Gastroesophageal sphincter (tissue), 3 donors: ENCODE measurements at regions not wholly inside any gene's neighbourhood (a gene's known extent, or its start where the extent isn't known, plus 50 kb on each side); places are given as distances from the start of the nearest gene placed in this dataset.

ENCODE experiments used
- POLR2A ChIP-seq, 2 donors: fragments of 450-650 bp; IDR thresholded peaks; one replicate each; pipeline ENCODE4 v1.6.1; 2017; ENCODE audit warnings: antibody characterized with exemption in 2 of 2, mild to moderate bottlenecking in 2 of 2, moderate library complexity in 1 of 2
- POLR2AphosphoS5 ChIP-seq: sonication (generic); formaldehyde crosslinking; IDR thresholded peaks from one replicate; pipeline ENCODE4 v1.6.1; 2017; ENCODE audit warnings: antibody characterized with exemption
- TF ChIP-seq, protein P1 (sequence below), 4 experiments: fragments of 200-600 bp in 2 of 4; fragments of 450-650 bp in 2 of 4; sonication (generic) in 1 of 4; IDR thresholded peaks; one replicate each; pipeline ENCODE4 v1.5.1; 2017 to 2019; ENCODE audit warnings: antibody characterized with exemption in 4 of 4, mild to moderate bottlenecking in 2 of 4, moderate library complexity in 2 of 4

DNA sequence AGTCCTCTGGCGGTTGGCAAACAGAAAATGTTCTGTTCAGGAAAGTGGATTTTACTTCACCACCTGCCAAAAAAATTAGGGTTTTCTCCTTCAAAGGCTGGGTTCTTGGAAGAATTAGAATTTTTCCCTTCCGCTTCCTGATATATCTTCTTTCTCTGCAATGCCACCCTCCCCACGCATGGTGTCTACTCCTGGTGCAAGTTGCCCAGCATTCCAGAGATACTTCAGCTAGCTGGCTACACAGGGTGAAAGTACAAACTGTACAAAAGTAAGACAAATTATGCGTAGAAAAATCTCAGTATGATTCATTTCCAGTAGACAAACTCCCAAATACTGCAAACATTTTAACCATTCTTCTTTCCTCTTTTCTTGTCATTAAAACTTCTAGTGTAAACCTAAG is 430.1 kb upstream of the ESRRG start:
- TF ChIP-seq POLR2A (IDR thresholded peaks at IDR 0.05) = no peak
- TF ChIP-seq, protein P1, sequence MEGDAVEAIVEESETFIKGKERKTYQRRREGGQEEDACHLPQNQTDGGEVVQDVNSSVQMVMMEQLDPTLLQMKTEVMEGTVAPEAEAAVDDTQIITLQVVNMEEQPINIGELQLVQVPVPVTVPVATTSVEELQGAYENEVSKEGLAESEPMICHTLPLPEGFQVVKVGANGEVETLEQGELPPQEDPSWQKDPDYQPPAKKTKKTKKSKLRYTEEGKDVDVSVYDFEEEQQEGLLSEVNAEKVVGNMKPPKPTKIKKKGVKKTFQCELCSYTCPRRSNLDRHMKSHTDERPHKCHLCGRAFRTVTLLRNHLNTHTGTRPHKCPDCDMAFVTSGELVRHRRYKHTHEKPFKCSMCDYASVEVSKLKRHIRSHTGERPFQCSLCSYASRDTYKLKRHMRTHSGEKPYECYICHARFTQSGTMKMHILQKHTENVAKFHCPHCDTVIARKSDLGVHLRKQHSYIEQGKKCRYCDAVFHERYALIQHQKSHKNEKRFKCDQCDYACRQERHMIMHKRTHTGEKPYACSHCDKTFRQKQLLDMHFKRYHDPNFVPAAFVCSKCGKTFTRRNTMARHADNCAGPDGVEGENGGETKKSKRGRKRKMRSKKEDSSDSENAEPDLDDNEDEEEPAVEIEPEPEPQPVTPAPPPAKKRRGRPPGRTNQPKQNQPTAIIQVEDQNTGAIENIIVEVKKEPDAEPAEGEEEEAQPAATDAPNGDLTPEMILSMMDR (IDR thresholded peaks at IDR 0.05) = peak in 1 of 4 experiments; percentile 17
- TF ChIP-seq POLR2AphosphoS5 = no peak
